ENCODE measurements at regions not wholly inside any gene's neighbourhood (a gene's known extent, or its start where the extent isn't known, plus 50 kb on each side); places are given as distances from the start of the nearest gene placed in this dataset.

GRCh38 chr1:79517470-79518224 lies 511.1 kb upstream of the ADGRL4 start:
- TF ChIP-seq YY1 (IDR thresholded peaks at IDR 0.05; ENCODE audit: insufficient read depth, insufficient read length) (no peak), SUZ12 (IDR thresholded peaks at IDR 0.05; ENCODE audit: extremely low read depth, insufficient read depth, insufficient read length) (no peak), ZNF274 (IDR thresholded peaks at IDR 0.05; ENCODE audit: low read depth, low read length) (no peak)
